ENCODE measurements at regions not wholly inside any gene's neighbourhood (a gene's known extent, or its start where the extent isn't known, plus 50 kb on each side); places are given as distances from the start of the nearest gene placed in this dataset.

DNA sequence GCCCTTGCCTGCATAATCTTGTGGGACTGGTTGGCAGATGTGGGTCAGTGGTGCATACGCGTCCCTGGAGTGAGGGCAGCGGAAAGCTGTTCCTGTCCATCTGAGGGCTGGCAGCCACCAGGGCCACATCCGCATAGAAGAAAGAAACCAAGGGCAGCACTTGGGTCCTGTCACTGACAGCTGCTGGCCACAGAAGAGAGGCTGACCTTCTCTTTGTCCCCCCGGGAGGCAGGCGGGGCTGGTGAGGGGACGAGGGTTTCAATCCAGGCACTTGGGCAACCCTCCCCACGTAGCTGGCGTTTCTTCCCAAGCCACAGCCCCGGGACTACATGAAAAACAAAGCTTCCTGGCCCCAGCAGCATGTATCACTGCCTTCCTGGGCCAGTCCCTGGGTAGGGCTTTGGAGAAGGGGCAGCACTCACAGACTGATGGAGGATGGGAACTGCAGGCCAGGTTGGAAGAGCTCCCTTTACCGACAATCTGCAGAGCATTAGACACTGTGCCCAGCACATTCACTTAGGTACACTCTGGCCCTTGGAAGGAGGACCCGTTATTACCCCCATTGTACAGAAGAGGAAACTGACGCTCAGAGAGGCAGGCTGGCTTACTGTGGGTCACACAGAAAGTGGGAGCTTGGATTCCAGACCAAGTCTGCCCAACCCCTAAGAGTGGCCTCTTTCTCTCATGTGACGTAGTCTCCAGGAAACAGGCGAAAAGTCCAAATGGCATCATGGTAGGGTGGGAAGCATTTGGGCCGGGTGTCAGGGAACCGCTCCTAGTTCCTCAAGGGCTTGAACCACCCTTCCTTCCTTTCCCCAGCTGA, 78.8 kb upstream of the SLC6A6 start:
- 84 to 89% (median 86%) methylated on average over 17 of the region's 17 CpGs for WGBS, 3 donors

DNA sequence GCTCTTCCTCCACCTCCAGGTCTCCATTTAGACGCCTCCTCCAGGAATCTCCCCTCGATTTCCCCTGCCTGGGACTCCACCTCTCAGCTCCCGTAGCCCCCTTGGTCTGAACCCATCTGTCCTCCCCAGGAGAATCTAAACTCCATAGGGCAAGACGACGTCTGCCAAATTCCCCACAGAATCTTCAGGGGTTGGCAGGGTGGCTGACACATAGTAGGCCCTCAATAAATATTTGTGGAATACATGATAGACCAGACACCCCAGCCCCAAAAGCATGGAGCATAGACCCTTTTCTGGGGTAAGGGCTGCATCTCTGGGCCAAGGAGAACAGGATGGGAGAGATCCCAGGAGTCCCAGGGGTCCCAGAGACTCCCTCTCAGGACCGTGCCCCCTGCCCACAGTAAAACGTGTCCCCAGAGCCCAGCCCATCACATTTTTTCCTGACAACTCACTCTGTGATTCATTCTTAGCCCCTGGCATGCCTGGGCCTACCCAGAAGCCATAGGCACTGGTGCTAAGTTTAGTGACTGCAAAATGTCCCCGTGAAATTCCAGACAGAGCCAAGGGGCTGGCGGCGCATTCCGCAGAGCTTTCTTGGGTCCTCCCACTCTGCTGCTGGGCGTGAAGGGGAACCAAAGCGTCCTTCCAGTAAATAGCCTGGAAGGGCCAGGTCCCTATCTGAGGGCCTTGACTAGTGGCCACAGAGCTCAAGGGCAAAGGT, 78.0 kb upstream of the SLC6A6 start:
- no peak overlapping the region for H3K27ac ChIP-seq

More for the DNA sequence above, 78.8 kb upstream of the SLC6A6 start:
- DNase-seq: peak in 1 of 5 donors; percentile 3
- no peaks in the 10 kb centered on the region for H3K27me3 ChIP-seq
- H3K27ac ChIP-seq: no peak overlapping the region
- H3K4me3 ChIP-seq: no peak overlapping the region
- H3K4me1 ChIP-seq (ENCODE audit: insufficient read depth): no peaks in the 10 kb centered on the region
- intact Hi-C loops (cut with DNase I): no loop called here
- H3K9me3 ChIP-seq: no peaks in the 10 kb centered on the region
- no peaks in the 10 kb centered on the region for H3K36me3 ChIP-seq
- TF ChIP-seq, protein P1, sequence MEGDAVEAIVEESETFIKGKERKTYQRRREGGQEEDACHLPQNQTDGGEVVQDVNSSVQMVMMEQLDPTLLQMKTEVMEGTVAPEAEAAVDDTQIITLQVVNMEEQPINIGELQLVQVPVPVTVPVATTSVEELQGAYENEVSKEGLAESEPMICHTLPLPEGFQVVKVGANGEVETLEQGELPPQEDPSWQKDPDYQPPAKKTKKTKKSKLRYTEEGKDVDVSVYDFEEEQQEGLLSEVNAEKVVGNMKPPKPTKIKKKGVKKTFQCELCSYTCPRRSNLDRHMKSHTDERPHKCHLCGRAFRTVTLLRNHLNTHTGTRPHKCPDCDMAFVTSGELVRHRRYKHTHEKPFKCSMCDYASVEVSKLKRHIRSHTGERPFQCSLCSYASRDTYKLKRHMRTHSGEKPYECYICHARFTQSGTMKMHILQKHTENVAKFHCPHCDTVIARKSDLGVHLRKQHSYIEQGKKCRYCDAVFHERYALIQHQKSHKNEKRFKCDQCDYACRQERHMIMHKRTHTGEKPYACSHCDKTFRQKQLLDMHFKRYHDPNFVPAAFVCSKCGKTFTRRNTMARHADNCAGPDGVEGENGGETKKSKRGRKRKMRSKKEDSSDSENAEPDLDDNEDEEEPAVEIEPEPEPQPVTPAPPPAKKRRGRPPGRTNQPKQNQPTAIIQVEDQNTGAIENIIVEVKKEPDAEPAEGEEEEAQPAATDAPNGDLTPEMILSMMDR (IDR thresholded peaks at IDR 0.05): no peak
- no peak for TF ChIP-seq POLR2A (IDR thresholded peaks at IDR 0.05)
- no peak for TF ChIP-seq EP300 (IDR thresholded peaks at IDR 0.05)

DNA sequence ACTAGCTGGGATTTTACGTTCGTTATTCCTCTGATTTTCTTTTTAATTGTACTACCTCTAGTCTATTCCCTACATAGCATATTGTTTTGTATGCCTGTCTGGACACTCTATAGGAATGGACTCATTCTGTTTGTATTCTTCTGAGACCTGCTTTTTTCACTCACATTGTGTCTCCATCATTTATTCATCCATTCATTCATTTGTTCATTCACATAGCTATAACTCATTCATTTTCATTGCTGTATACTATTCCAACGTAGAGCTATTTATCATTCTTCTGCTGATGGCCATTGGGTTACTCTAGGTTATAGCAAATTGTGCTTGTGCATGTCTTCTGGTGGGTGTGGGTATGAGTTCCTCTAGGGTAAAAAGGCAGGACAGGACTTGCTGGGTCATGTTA, 74.0 kb upstream of the SLC6A6 start:
- Histone ChIP-seq H3K27me3 (no peaks in the 10 kb centered on the region), H3K27ac (no peak overlapping the region), H3K9me3 (no peaks in the 10 kb centered on the region), H3K4me1 (ENCODE audit: insufficient read depth) (no peaks in the 10 kb centered on the region), H3K4me3 (no peak overlapping the region), H3K36me3 (no peaks in the 10 kb centered on the region)
- DNase-seq: no peak
- intact Hi-C loops (cut with DNase I): no loop called here
- TF ChIP-seq EP300 (IDR thresholded peaks at IDR 0.05): no peak
- TF ChIP-seq, protein P1 (IDR thresholded peaks at IDR 0.05): no peak
- no peak for TF ChIP-seq POLR2A (IDR thresholded peaks at IDR 0.05)
- WGBS, 3 donors: 89 to 91% (median 91%) methylated on average over 3 of the region's 3 CpGs

More for the DNA sequence above, 78.0 kb upstream of the SLC6A6 start:
- no peaks in the 10 kb centered on the region for H3K27me3 ChIP-seq
- no peaks in the 10 kb centered on the region for H3K4me1 ChIP-seq (ENCODE audit: insufficient read depth)
- no peak for TF ChIP-seq POLR2A (IDR thresholded peaks at IDR 0.05)
- no peak for TF ChIP-seq EP300 (IDR thresholded peaks at IDR 0.05)
- TF ChIP-seq, protein P1 (IDR thresholded peaks at IDR 0.05): no peak
- 74 to 76% (median 75%) methylated on average over 13 of the region's 13 CpGs for WGBS, 3 donors
- peak in 1 of 5 donors; percentile 4 for DNase-seq
- no peaks in the 10 kb centered on the region for H3K36me3 ChIP-seq
- no peaks in the 10 kb centered on the region for H3K9me3 ChIP-seq
- intact Hi-C loops (cut with DNase I): no loop called here
- H3K4me3 ChIP-seq: no peak overlapping the region

DNA sequence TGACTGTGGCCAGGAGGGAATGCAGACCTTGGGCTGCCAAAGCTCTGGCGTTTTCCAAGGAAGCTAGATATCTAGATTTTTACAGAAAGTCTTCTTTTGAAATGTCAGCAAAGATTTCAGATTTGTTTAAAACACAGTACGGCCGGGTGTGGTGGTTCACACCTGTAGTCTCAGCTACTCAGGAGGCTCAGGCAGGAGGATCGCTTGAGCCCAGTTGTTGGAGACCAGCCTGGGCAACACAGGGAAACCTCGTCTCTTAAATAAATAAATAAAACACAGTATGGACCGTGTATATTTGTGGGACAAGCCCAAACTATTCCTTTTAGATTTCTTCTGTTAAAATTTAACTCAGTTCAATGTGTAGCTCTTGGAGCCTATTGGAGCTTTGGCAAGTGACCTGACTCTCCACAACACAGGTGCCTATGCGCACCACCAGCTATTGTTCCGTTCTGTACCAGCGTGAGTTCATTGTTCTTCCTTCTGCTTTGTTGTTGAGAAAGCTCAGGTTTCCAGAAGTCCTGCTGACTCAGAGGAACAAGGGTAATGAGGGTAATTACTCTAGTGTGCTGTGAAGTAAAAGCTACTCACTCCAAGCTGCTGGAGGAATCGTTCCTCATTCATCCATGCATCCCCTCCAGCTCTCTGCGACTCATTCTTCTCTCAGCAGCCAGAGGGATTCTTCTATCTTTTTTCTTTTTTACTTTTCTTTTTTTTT, 73.1 kb upstream of the SLC6A6 start:
- H3K27ac ChIP-seq: no peak overlapping the region
- no peak overlapping the region for H3K4me3 ChIP-seq
- DNase-seq: no peak
- no peaks in the 10 kb centered on the region for H3K9me3 ChIP-seq
- intact Hi-C loops (cut with DNase I): no loop called here
- 47 to 61% (median 55%) methylated on average over 11 of the region's 11 CpGs for WGBS, 3 donors
- TF ChIP-seq, protein P1 (IDR thresholded peaks at IDR 0.05): no peak
- TF ChIP-seq EP300 (IDR thresholded peaks at IDR 0.05) (no peak), POLR2A (IDR thresholded peaks at IDR 0.05) (no peak)
- H3K4me1 ChIP-seq (ENCODE audit: insufficient read depth): no peaks in the 10 kb centered on the region
- H3K36me3 ChIP-seq: no peaks in the 10 kb centered on the region
- no peaks in the 10 kb centered on the region for H3K27me3 ChIP-seq

Measured in ovary (tissue), 7 donors.